Transverse colon (tissue), 4 donors: ENCODE measurements at regions not wholly inside any gene's neighbourhood (a gene's known extent, or its start where the extent isn't known, plus 50 kb on each side); places are given as distances from the start of the nearest gene placed in this dataset.

ENCODE experiments used
- EP300 ChIP-seq: sonication (generic); formaldehyde crosslinking; IDR thresholded peaks from one replicate; pipeline ENCODE4 v1.6.1; 2017; ENCODE audit warnings: antibody characterized with exemption, low read depth
- POLR2A ChIP-seq: fragments of 450-650 bp; IDR thresholded peaks from one replicate; pipeline ENCODE4 v1.6.1; 2016; ENCODE audit warnings: antibody characterized with exemption, mild to moderate bottlenecking, moderate library complexity
- POLR2AphosphoS5 ChIP-seq, 3 donors: sonication (generic); formaldehyde crosslinking; IDR thresholded peaks; one replicate each; pipeline ENCODE4 v1.6.1; 2016; ENCODE audit warnings: antibody characterized with exemption in 3 of 3
- TF ChIP-seq, protein P1 (sequence below), 5 experiments: fragments of 200-600 bp in 3 of 5; fragments of 450-650 bp in 2 of 5; sonication (generic) in 3 of 5; IDR thresholded peaks; 1 replicate in 2 of 5; 2 replicates in 3 of 5; pipeline ENCODE4 v1.5.1; 2016 to 2017; ENCODE audit warnings: antibody characterized with exemption in 5 of 5, inconsistent platforms in 3 of 5, mild to moderate bottlenecking in 2 of 5, moderate library complexity in 1 of 5

DNA sequence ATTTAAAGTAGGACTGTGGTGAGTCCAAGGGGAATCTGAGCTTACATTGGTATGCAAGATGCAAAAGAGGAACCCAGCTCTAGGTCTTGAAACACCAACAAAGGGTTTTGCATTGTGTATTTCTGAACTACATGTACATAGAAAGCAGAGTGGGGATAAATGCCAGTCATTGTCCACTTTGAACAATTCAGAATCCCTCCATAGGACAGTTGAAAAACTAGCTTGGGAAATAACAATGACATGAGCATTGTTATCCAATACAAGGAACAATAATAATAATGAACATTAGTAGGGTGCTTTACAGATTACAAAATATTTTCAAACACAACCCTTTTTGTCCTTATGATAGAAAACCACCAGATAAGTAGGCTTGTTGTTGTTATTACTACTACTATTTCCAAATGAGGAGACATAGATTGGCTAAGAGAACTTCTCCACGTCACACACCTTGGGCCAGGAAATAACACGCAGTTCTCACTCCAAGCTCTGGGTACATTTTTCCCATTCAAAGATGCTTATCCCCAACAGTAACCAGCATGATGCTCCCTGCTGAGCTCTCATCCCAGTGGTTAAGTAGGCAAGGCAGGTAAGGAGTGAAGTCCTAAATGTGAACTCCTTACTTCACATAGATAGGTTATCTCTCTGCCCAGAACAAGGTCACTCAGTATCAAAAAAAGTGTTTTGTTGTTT, 51.7 kb upstream of the RASSF8 start:
- TF ChIP-seq, protein P1, sequence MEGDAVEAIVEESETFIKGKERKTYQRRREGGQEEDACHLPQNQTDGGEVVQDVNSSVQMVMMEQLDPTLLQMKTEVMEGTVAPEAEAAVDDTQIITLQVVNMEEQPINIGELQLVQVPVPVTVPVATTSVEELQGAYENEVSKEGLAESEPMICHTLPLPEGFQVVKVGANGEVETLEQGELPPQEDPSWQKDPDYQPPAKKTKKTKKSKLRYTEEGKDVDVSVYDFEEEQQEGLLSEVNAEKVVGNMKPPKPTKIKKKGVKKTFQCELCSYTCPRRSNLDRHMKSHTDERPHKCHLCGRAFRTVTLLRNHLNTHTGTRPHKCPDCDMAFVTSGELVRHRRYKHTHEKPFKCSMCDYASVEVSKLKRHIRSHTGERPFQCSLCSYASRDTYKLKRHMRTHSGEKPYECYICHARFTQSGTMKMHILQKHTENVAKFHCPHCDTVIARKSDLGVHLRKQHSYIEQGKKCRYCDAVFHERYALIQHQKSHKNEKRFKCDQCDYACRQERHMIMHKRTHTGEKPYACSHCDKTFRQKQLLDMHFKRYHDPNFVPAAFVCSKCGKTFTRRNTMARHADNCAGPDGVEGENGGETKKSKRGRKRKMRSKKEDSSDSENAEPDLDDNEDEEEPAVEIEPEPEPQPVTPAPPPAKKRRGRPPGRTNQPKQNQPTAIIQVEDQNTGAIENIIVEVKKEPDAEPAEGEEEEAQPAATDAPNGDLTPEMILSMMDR (IDR thresholded peaks at IDR 0.05), result no peak
- TF ChIP-seq EP300 (no peak), POLR2AphosphoS5 (IDR thresholded peaks at IDR 0.05) (no peak), POLR2A (no peak)
